HCT116 (cell line): ENCODE measurements at regions not wholly inside any gene's neighbourhood (a gene's known extent, or its start where the extent isn't known, plus 50 kb on each side); places are given as distances from the start of the nearest gene placed in this dataset.

Experiments used
- ATAC-seq: fragments of 200-7000 bp; cut with Tn5 transposase; 2 replicates; pipeline ENCODE4 v1.9.1; 2020; ENCODE audit warnings: mild to moderate bottlenecking, moderate library complexity
- BruUV-seq: library from RNA; stranded (reverse); fragments of 400-500 nt; replicated peaks from 2 replicates; lab custom pipeline; 2021; lab: Mats Ljungman, UMichigan
- CTCF ChIA-PET: fragments of 300-600 bp; sonication (Branson Sonifier 250); formaldehyde crosslinking; loops from one replicate; lab custom pipeline; 2021; ENCODE audit warnings: antibody characterized with exemption; lab: Charles Lee
- POLR2A ChIA-PET: fragments of 300-600, 350-600 bp; sonication (Branson Sonifier 250); formaldehyde crosslinking; loops from one replicate; lab custom pipeline; 2021; ENCODE audit warnings: antibody characterized with exemption; lab: Charles Lee
- RAD21 ChIA-PET, 2 experiments: fragments of 300-600 bp; sonication (Branson Sonifier 250); formaldehyde crosslinking; loops; one replicate each; lab custom pipeline; 2023; ENCODE audit warnings: low total read pairs in 2 of 2; ENCODE audit not compliant: uncharacterized antibody in 2 of 2, unreplicated experiment in 2 of 2, low non-redundant PET in 1 of 2; lab: Charles Lee
- DNase-seq: peaks from one replicate; pipeline ENCODE4 v3.0.0-alpha.2; 2010; ENCODE audit warnings: low read depth, low spot score
- H2AFZ ChIP-seq: fragments of 200-600 bp; shearing (Covaris generic), sonication (generic); 2 replicates; pipeline ENCODE4 v1.6.1; 2017; ENCODE audit warnings: low read depth, mixed run types, mixed read lengths, antibody characterized with exemption, low read length; ENCODE audit not compliant: poor library complexity, severe bottlenecking
- H3K27ac ChIP-seq: 2 replicates; pipeline ENCODE4 v1.5.1; 2012; ENCODE audit warnings: low read depth, low read length
- H3K27me3 ChIP-seq: fragments of 200-600 bp; sonication (generic); 2 replicates; pipeline ENCODE4 v1.6.1; 2016; ENCODE audit warnings: mixed run types, low read length, mixed read lengths; ENCODE audit not compliant: insufficient read depth
- H3K36me3 ChIP-seq, 2 experiments: fragments of 200-500 bp in 1 of 2; fragments of 200-600 bp in 1 of 2; sonication (Bioruptor generic) in 1 of 2; sonication (generic) in 1 of 2; 2 replicates each; pipeline versions ENCODE4 v1.5.1 to v1.6.1; 2014 to 2016; ENCODE audit warnings: low read length in 2 of 2, inconsistent platforms in 1 of 2, mixed read lengths in 1 of 2, mixed run types in 1 of 2; ENCODE audit not compliant: insufficient read depth in 2 of 2, control insufficient read depth in 1 of 2
- H3K4me1 ChIP-seq, 2 experiments: fragments of 200-600 bp in 1 of 2; sonication (generic) in 1 of 2; 2 replicates each; pipeline versions ENCODE4 v1.5.1 to v1.6.1; 2012 to 2017; ENCODE audit warnings: low read length in 2 of 2, inconsistent platforms in 1 of 2, mild to moderate bottlenecking in 1 of 2, mixed read lengths in 1 of 2, mixed run types in 1 of 2, moderate library complexity in 1 of 2; ENCODE audit not compliant: insufficient read depth in 2 of 2, control insufficient read depth in 1 of 2
- H3K4me2 ChIP-seq: fragments of 200-600 bp; sonication (generic); 2 replicates; pipeline ENCODE4 v1.6.1; 2017; ENCODE audit warnings: mixed run types, low read length, mixed read lengths
- H3K4me3 ChIP-seq, 2 experiments: fragments of 200-600 bp in 1 of 2; sonication (generic) in 1 of 2; replicated peaks in 1 of 2; 2 replicates each; pipeline ENCODE4 v1.5.1; 2011 to 2016; ENCODE audit warnings: low read length in 2 of 2, control low read depth in 1 of 2, low read depth in 1 of 2, mild to moderate bottlenecking in 1 of 2, mixed read lengths in 1 of 2, mixed run types in 1 of 2
- H3K79me2 ChIP-seq: fragments of 200-600 bp; sonication (generic); 2 replicates; pipeline ENCODE4 v1.6.1; 2017; ENCODE audit warnings: mild to moderate bottlenecking, mixed run types, low read length, moderate library complexity, mixed read lengths; ENCODE audit not compliant: insufficient read depth
- H3K9ac ChIP-seq: fragments of 200-600 bp; sonication (generic); 2 replicates; pipeline ENCODE4 v1.6.1; 2016; ENCODE audit warnings: low read length, mixed read lengths
- H3K9me2 ChIP-seq: fragments of 200-600 bp; sonication (generic), shearing (Covaris generic); 2 replicates; pipeline ENCODE4 v1.6.1; 2017; ENCODE audit warnings: mixed run types, mild to moderate bottlenecking, moderate library complexity; ENCODE audit not compliant: insufficient read depth
- H3K9me3 ChIP-seq, 2 experiments: fragments of 200-500 bp in 1 of 2; fragments of 200-600 bp in 1 of 2; sonication (Bioruptor generic) in 1 of 2; sonication (generic) in 1 of 2; 2 replicates each; pipeline ENCODE4 v1.6.1; 2014 to 2017; ENCODE audit warnings: low read length in 2 of 2, mixed read lengths in 2 of 2, inconsistent platforms in 1 of 2, low read depth in 1 of 2, mild to moderate bottlenecking in 1 of 2, mixed run types in 1 of 2, moderate library complexity in 1 of 2; ENCODE audit not compliant: control insufficient read depth in 1 of 2, insufficient read depth in 1 of 2
- H4K20me1 ChIP-seq: fragments of 200-600 bp; sonication (generic), shearing (Covaris generic); 2 replicates; pipeline ENCODE4 v1.6.1; 2017; ENCODE audit warnings: mixed run types, mild to moderate bottlenecking, moderate library complexity; ENCODE audit not compliant: insufficient read depth
- ATF3 ChIP-seq: IDR thresholded peaks from 2 replicates; pipeline ENCODE4 v1.6.1; 2012
- CBX3 ChIP-seq: IDR thresholded peaks from 2 replicates; pipeline ENCODE4 v1.6.1; 2012; ENCODE audit warnings: low read depth
- EGR1 ChIP-seq: IDR thresholded peaks from 2 replicates; pipeline ENCODE4 v1.6.1; 2012; ENCODE audit warnings: low read depth
- ELF1 ChIP-seq: IDR thresholded peaks from 2 replicates; pipeline ENCODE4 v1.6.1; 2012; ENCODE audit warnings: low read depth, borderline replicate concordance
- EZH2 ChIP-seq: fragments of 200-600 bp; sonication (generic); IDR thresholded peaks from 2 replicates; pipeline ENCODE4 v1.6.1; 2017; ENCODE audit warnings: antibody characterized with exemption, mixed run types
- EZH2phosphoT487 ChIP-seq: fragments of 200-600 bp; IDR thresholded peaks from 2 replicates; pipeline ENCODE4 v1.6.1; 2018; ENCODE audit warnings: antibody characterized with exemption, borderline replicate concordance
- FOSL1 ChIP-seq: IDR thresholded peaks from 2 replicates; pipeline ENCODE4 v1.6.1; 2012; ENCODE audit warnings: low read depth
- JUND ChIP-seq: IDR thresholded peaks from 2 replicates; pipeline ENCODE4 v1.6.1; 2012
- MAX ChIP-seq: IDR thresholded peaks from 2 replicates; pipeline ENCODE4 v1.6.1; 2012
- POLR2A ChIP-seq: IDR thresholded peaks from 2 replicates; pipeline ENCODE4 v1.7.0; 2011; ENCODE audit warnings: borderline replicate concordance; ENCODE audit not compliant: insufficient read depth, insufficient read length; ENCODE audit errors: extremely low read depth
- RAD21 ChIP-seq: IDR thresholded peaks from 2 replicates; pipeline ENCODE4 v1.6.1; 2012; ENCODE audit warnings: low read depth, mild to moderate bottlenecking
- SIN3A ChIP-seq: IDR thresholded peaks from 2 replicates; pipeline ENCODE4 v1.6.1; 2012; ENCODE audit warnings: low read depth
- SP1 ChIP-seq: IDR thresholded peaks from 2 replicates; pipeline ENCODE4 v1.6.1; 2012; ENCODE audit warnings: low read depth
- TCF7L2 ChIP-seq: IDR thresholded peaks from 2 replicates; pipeline ENCODE4 v1.7.0; 2011; ENCODE audit warnings: borderline replicate concordance, inconsistent platforms; ENCODE audit not compliant: insufficient read depth, insufficient read length; ENCODE audit errors: extremely low read depth
- YY1 ChIP-seq: IDR thresholded peaks from 2 replicates; pipeline ENCODE4 v1.6.1; 2011; ENCODE audit warnings: low read length, low read depth, moderate library complexity, mild to moderate bottlenecking; ENCODE audit not compliant: insufficient replicate concordance; ENCODE audit errors: extremely low read depth
- ZFX ChIP-seq: fragments of 450-650 bp; IDR thresholded peaks from 2 replicates; pipeline ENCODE4 v1.6.1; 2017
- intact Hi-C: fragments of 100-400 bp; cut with micrococcal nuclease; formaldehyde crosslinking; loops from 2 replicates; pipeline ENCODE4 v1.10.0; 2022
- TF ChIP-seq, protein P1 (sequence below), 3 experiments: fragments of 200-600 bp in 1 of 3; sonication (generic) in 1 of 3; IDR thresholded peaks in 2 of 3; conservative IDR thresholded peaks in 1 of 3; 2 replicates each; pipeline ENCODE4 v1.5.1; 2012 to 2017; ENCODE audit warnings: low read depth in 2 of 3, low read length in 2 of 3, antibody characterized with exemption in 1 of 3, borderline replicate concordance in 1 of 3, control low read depth in 1 of 3, mild to moderate bottlenecking in 1 of 3, mixed read lengths in 1 of 3, mixed run types in 1 of 3, moderate library complexity in 1 of 3; ENCODE audit not compliant: insufficient read depth in 1 of 3

DNA sequence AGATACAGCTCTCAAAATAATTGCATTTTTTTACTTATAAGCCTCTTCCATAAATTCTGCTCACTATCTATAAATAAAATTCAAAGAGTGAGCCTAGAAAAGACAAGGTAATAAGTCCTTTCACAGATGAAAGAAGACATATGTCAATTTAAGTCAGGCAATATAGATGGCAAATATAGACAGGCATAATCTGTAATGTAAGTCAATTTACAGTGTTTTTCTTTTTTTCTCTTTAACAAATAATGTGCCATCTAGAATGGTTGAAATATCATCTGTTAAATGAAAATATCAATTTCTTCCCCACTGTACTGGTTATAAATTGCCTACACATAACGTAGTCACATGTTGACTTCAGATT, 1409.2 kb upstream of the GOT2 start:
- RAD21 ChIA-PET: no interaction called here
- BruUV-seq: no TSS peak
- Histone ChIP-seq H3K27ac (no peak overlapping the region), H3K79me2 (no peaks in the 10 kb centered on the region), H3K9ac (no peak overlapping the region), H3K4me3 (no peak overlapping the region), H3K36me3 (no peaks in the 10 kb centered on the region), H4K20me1 (no peaks in the 10 kb centered on the region), H3K4me2 (no peak overlapping the region), H3K27me3 (no peaks in the 10 kb centered on the region), H3K4me1 (no peaks in the 10 kb centered on the region), H3K9me3 (peaks cover 9 to 12% of the 10 kb centered on the region in 2 experiments; a peak in 2 of 4 replicates), H3K9me2 (no peaks in the 10 kb centered on the region), H2AFZ (no peak overlapping the region)
- POLR2A ChIA-PET: no interaction called here
- CTCF ChIA-PET: no interaction called here
- intact Hi-C loops: no loop called here
- DNase-seq: no peak
- TF ChIP-seq FOSL1 (no peak), SIN3A (no peak), ZFX (no peak), JUND (no peak), POLR2A (no peak), EZH2phosphoT487 (no peak), CBX3 (no peak), RAD21 (no peak), YY1 (no peak), ELF1 (no peak), EGR1 (no peak), SP1 (no peak), ATF3 (no peak), MAX (no peak), EZH2 (no peak), TCF7L2 (no peak)
- TF ChIP-seq, protein P1, sequence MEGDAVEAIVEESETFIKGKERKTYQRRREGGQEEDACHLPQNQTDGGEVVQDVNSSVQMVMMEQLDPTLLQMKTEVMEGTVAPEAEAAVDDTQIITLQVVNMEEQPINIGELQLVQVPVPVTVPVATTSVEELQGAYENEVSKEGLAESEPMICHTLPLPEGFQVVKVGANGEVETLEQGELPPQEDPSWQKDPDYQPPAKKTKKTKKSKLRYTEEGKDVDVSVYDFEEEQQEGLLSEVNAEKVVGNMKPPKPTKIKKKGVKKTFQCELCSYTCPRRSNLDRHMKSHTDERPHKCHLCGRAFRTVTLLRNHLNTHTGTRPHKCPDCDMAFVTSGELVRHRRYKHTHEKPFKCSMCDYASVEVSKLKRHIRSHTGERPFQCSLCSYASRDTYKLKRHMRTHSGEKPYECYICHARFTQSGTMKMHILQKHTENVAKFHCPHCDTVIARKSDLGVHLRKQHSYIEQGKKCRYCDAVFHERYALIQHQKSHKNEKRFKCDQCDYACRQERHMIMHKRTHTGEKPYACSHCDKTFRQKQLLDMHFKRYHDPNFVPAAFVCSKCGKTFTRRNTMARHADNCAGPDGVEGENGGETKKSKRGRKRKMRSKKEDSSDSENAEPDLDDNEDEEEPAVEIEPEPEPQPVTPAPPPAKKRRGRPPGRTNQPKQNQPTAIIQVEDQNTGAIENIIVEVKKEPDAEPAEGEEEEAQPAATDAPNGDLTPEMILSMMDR (IDR thresholded peaks at IDR 0.05 in 2 of 3, conservative IDR thresholded peaks at IDR 0.05 in 1 of 3; ENCODE audit: borderline replicate concordance in 1 of 3, insufficient read depth in 1 of 3, low read depth in 2 of 3, low read length in 2 of 3): no peak
- no peak for ATAC-seq
